ENCODE measurements at regions not wholly inside any gene's neighbourhood (a gene's known extent, or its start where the extent isn't known, plus 50 kb on each side); places are given as distances from the start of the nearest gene placed in this dataset.

- TF ChIP-seq EZH2phosphoT487 (IDR thresholded peaks at IDR 0.05; ENCODE audit: low read depth, severe bottlenecking, unreplicated experiment): no peak
- no peak for TF ChIP-seq CTCF (IDR thresholded peaks at IDR 0.05; ENCODE audit: poor library complexity)
Measured at GRCh38 chr4:41413670-41414411, 124.1 kb upstream of the LIMCH1 start.
